ENCODE measurements at regions not wholly inside any gene's neighbourhood (a gene's known extent, or its start where the extent isn't known, plus 50 kb on each side); places are given as distances from the start of the nearest gene placed in this dataset.

- Histone ChIP-seq H2BK15ac (ENCODE audit: low read depth, poor library complexity, severe bottlenecking) (no peak overlapping the region), H3K9me3 (ENCODE audit: control insufficient read depth, low read length) (no peaks in the 10 kb centered on the region), H2AK5ac (ENCODE audit: low read length, severe bottlenecking) (no peak overlapping the region), H3K9ac (ENCODE audit: low read length) (no peak overlapping the region), H3K36me3 (ENCODE audit: control insufficient read depth in 1 of 2, insufficient read depth in 2 of 2, low read depth in 1 of 2, low read length in 2 of 2) (no peaks in the 10 kb centered on the region), H3K23ac (ENCODE audit: low read length in 2 of 2) (no peak overlapping the region), H2AFZ (ENCODE audit: low read depth, low read length) (no peak overlapping the region), H2BK120ac (ENCODE audit: low read depth, low read length) (no peak overlapping the region), H4K91ac (ENCODE audit: low read length) (no peak overlapping the region), H3K18ac (ENCODE audit: low read depth in 1 of 2, low read length in 2 of 2) (no peak overlapping the region), H3K4ac (ENCODE audit: low read depth in 1 of 2, low read length in 2 of 2) (no peak overlapping the region), H2BK5ac (ENCODE audit: low read depth, low read length, poor library complexity, severe bottlenecking) (no peak overlapping the region), H3K4me3 (ENCODE audit: insufficient read depth in 1 of 2, low read depth in 1 of 2, low read length in 2 of 2) (no peak overlapping the region), H3K79me1 (replicated peaks; ENCODE audit: low read length, poor library complexity, severe bottlenecking) (no peaks in the 10 kb centered on the region), H3K4me2 (ENCODE audit: low read length, poor library complexity, severe bottlenecking) (no peak overlapping the region), H3K27me3 (ENCODE audit: control insufficient read depth in 1 of 2, insufficient read depth in 1 of 2, low read length in 2 of 2) (no peaks in the 10 kb centered on the region), H3K27ac (ENCODE audit: low read length, poor library complexity, severe bottlenecking) (no peak overlapping the region), H2BK12ac (ENCODE audit: low read length in 2 of 2) (no peak overlapping the region), H3K4me1 (ENCODE audit: control insufficient read depth, insufficient read depth, low read depth, low read length) (no peaks in the 10 kb centered on the region), H4K8ac (ENCODE audit: low read length) (no peak overlapping the region), H3K14ac (ENCODE audit: low read length in 2 of 2) (no peak overlapping the region)
- DNase-seq, result no peak
- 20% methylated on average over 4 of the region's 4 CpGs for WGBS
These were observed 454.3 kb upstream of the KIRREL3 start for GRCh38 chr11:127454856-127455255.

GRCh38 chr11:127452533-127452932, 452.0 kb upstream of the KIRREL3 start:
- Histone ChIP-seq H3K18ac (ENCODE audit: low read depth in 1 of 2, low read length in 2 of 2) (no peak overlapping the region), H2BK12ac (ENCODE audit: low read length in 2 of 2) (no peak overlapping the region), H2BK120ac (ENCODE audit: low read depth, low read length) (no peak overlapping the region), H4K8ac (ENCODE audit: low read length) (no peak overlapping the region), H3K23ac (ENCODE audit: low read length in 2 of 2) (no peak overlapping the region), H3K9me3 (ENCODE audit: control insufficient read depth, low read length) (no peaks in the 10 kb centered on the region), H3K27ac (ENCODE audit: low read length, poor library complexity, severe bottlenecking) (no peak overlapping the region), H3K4me1 (ENCODE audit: control insufficient read depth, insufficient read depth, low read depth, low read length) (no peaks in the 10 kb centered on the region), H3K4me3 (ENCODE audit: insufficient read depth in 1 of 2, low read depth in 1 of 2, low read length in 2 of 2) (no peak overlapping the region), H3K36me3 (ENCODE audit: control insufficient read depth in 1 of 2, insufficient read depth in 2 of 2, low read depth in 1 of 2, low read length in 2 of 2) (no peaks in the 10 kb centered on the region), H3K79me1 (replicated peaks; ENCODE audit: low read length, poor library complexity, severe bottlenecking) (no peaks in the 10 kb centered on the region), H4K91ac (ENCODE audit: low read length) (no peak overlapping the region), H3K14ac (ENCODE audit: low read length in 2 of 2) (no peak overlapping the region), H3K4me2 (ENCODE audit: low read length, poor library complexity, severe bottlenecking) (no peak overlapping the region), H3K27me3 (ENCODE audit: control insufficient read depth in 1 of 2, insufficient read depth in 1 of 2, low read length in 2 of 2) (no peaks in the 10 kb centered on the region), H3K9ac (ENCODE audit: low read length) (no peak overlapping the region), H3K4ac (ENCODE audit: low read depth in 1 of 2, low read length in 2 of 2) (no peak overlapping the region), H2AFZ (ENCODE audit: low read depth, low read length) (no peak overlapping the region), H2BK5ac (ENCODE audit: low read depth, low read length, poor library complexity, severe bottlenecking) (no peak overlapping the region), H2BK15ac (ENCODE audit: low read depth, poor library complexity, severe bottlenecking) (no peak overlapping the region), H2AK5ac (ENCODE audit: low read length, severe bottlenecking) (no peak overlapping the region)
- 83% methylated on average over 4 of the region's 5 CpGs for WGBS
- DNase-seq, result no peak

- Histone ChIP-seq H3K9me3 (ENCODE audit: control insufficient read depth, low read length) (no peaks in the 10 kb centered on the region), H3K4me2 (ENCODE audit: low read length, poor library complexity, severe bottlenecking) (no peak overlapping the region), H2BK120ac (ENCODE audit: low read depth, low read length) (no peak overlapping the region), H4K8ac (ENCODE audit: low read length) (no peak overlapping the region), H3K4me3 (ENCODE audit: insufficient read depth in 1 of 2, low read depth in 1 of 2, low read length in 2 of 2) (no peak overlapping the region), H3K14ac (ENCODE audit: low read length in 2 of 2) (no peak overlapping the region), H3K18ac (ENCODE audit: low read depth in 1 of 2, low read length in 2 of 2) (no peak overlapping the region), H3K4ac (ENCODE audit: low read depth in 1 of 2, low read length in 2 of 2) (no peak overlapping the region), H4K91ac (ENCODE audit: low read length) (no peak overlapping the region), H2AFZ (ENCODE audit: low read depth, low read length) (no peak overlapping the region), H3K36me3 (ENCODE audit: control insufficient read depth in 1 of 2, insufficient read depth in 2 of 2, low read depth in 1 of 2, low read length in 2 of 2) (no peaks in the 10 kb centered on the region), H3K23ac (ENCODE audit: low read length in 2 of 2) (no peak overlapping the region), H2AK5ac (ENCODE audit: low read length, severe bottlenecking) (no peak overlapping the region), H3K79me1 (replicated peaks; ENCODE audit: low read length, poor library complexity, severe bottlenecking) (no peaks in the 10 kb centered on the region), H3K27me3 (ENCODE audit: control insufficient read depth in 1 of 2, insufficient read depth in 1 of 2, low read length in 2 of 2) (no peaks in the 10 kb centered on the region), H3K4me1 (ENCODE audit: control insufficient read depth, insufficient read depth, low read depth, low read length) (no peaks in the 10 kb centered on the region), H2BK15ac (ENCODE audit: low read depth, poor library complexity, severe bottlenecking) (no peak overlapping the region), H2BK12ac (ENCODE audit: low read length in 2 of 2) (no peak overlapping the region), H3K9ac (ENCODE audit: low read length) (no peak overlapping the region), H3K27ac (ENCODE audit: low read length, poor library complexity, severe bottlenecking) (no peak overlapping the region), H2BK5ac (ENCODE audit: low read depth, low read length, poor library complexity, severe bottlenecking) (no peak overlapping the region)
- 93% methylated on average over 9 of the region's 9 CpGs for WGBS
- no peak for DNase-seq
These were observed 451.3 kb upstream of the KIRREL3 start for GRCh38 chr11:127451861-127452260.

- Histone ChIP-seq H3K4ac (ENCODE audit: low read depth in 1 of 2, low read length in 2 of 2) (no peak overlapping the region), H3K4me2 (ENCODE audit: low read length, poor library complexity, severe bottlenecking) (no peak overlapping the region), H3K27ac (ENCODE audit: low read length, poor library complexity, severe bottlenecking) (no peak overlapping the region), H2BK15ac (ENCODE audit: low read depth, poor library complexity, severe bottlenecking) (no peak overlapping the region), H2AFZ (ENCODE audit: low read depth, low read length) (no peak overlapping the region), H3K36me3 (ENCODE audit: control insufficient read depth in 1 of 2, insufficient read depth in 2 of 2, low read depth in 1 of 2, low read length in 2 of 2) (no peaks in the 10 kb centered on the region), H3K79me1 (replicated peaks; ENCODE audit: low read length, poor library complexity, severe bottlenecking) (no peaks in the 10 kb centered on the region), H2BK12ac (ENCODE audit: low read length in 2 of 2) (no peak overlapping the region), H4K91ac (ENCODE audit: low read length) (no peak overlapping the region), H3K9ac (ENCODE audit: low read length) (no peak overlapping the region), H3K23ac (ENCODE audit: low read length in 2 of 2) (no peak overlapping the region), H3K27me3 (ENCODE audit: control insufficient read depth in 1 of 2, insufficient read depth in 1 of 2, low read length in 2 of 2) (no peaks in the 10 kb centered on the region), H2BK120ac (ENCODE audit: low read depth, low read length) (no peak overlapping the region), H3K9me3 (ENCODE audit: control insufficient read depth, low read length) (no peaks in the 10 kb centered on the region), H2AK5ac (ENCODE audit: low read length, severe bottlenecking) (no peak overlapping the region), H3K4me1 (ENCODE audit: control insufficient read depth, insufficient read depth, low read depth, low read length) (no peaks in the 10 kb centered on the region), H3K14ac (ENCODE audit: low read length in 2 of 2) (no peak overlapping the region), H4K8ac (ENCODE audit: low read length) (no peak overlapping the region), H3K4me3 (ENCODE audit: insufficient read depth in 1 of 2, low read depth in 1 of 2, low read length in 2 of 2) (no peak overlapping the region), H3K18ac (ENCODE audit: low read depth in 1 of 2, low read length in 2 of 2) (no peak overlapping the region), H2BK5ac (ENCODE audit: low read depth, low read length, poor library complexity, severe bottlenecking) (no peak overlapping the region)
- 93% methylated on average over 10 of the region's 10 CpGs for WGBS
- no peak for DNase-seq
These were observed 447.5 kb upstream of the KIRREL3 start for GRCh38 chr11:127448101-127448500.

All from mesenchymal stem cell (in vitro differentiated cells and primary cell).